Activated B cell treated with CpG ODN at 0.5 μM for 24 hours (primary cell): ENCODE measurements at regions not wholly inside any gene's neighbourhood (a gene's known extent, or its start where the extent isn't known, plus 50 kb on each side); places are given as distances from the start of the nearest gene placed in this dataset.

Source experiments
- ATAC-seq: fragments of 200-7000 bp; cut with Tn5 transposase; one replicate; pipeline ENCODE4 v1.10.0; 2021; ENCODE audit warnings: low read depth, mild to moderate bottlenecking, moderate library complexity
- CTCF ChIA-PET: fragments of 350-600 bp; sonication (Branson Sonifier 250); formaldehyde crosslinking; loops from one replicate; lab custom pipeline; 2021; ENCODE audit warnings: antibody characterized with exemption; lab: Charles Lee
- POLR2A ChIA-PET: fragments of 350-600 bp; sonication (Branson Sonifier 250); formaldehyde crosslinking; loops from one replicate; lab custom pipeline; 2021; ENCODE audit warnings: antibody characterized with exemption; lab: Charles Lee
- DNase-seq: peaks from one replicate; pipeline ENCODE4 v3.0.0; 2022
- H3K27ac Mint-ChIP-seq: one replicate; pipeline ENCODE4 v1.8.0; 2020; ENCODE audit warnings: mixed read lengths
- H3K27me3 Mint-ChIP-seq: one replicate; pipeline ENCODE4 v1.8.0; 2021; ENCODE audit warnings: mixed read lengths
- H3K36me3 Mint-ChIP-seq: one replicate; pipeline ENCODE4 v1.8.0; 2021; ENCODE audit warnings: low read depth, mixed read lengths
- H3K4me1 Mint-ChIP-seq: one replicate; pipeline ENCODE4 v1.8.0; 2021; ENCODE audit warnings: mixed read lengths
- H3K4me3 Mint-ChIP-seq: one replicate; pipeline ENCODE4 v1.8.0; 2020; ENCODE audit warnings: mild to moderate bottlenecking, mixed read lengths
- H3K9me3 Mint-ChIP-seq: one replicate; pipeline ENCODE4 v1.8.0; 2020; ENCODE audit warnings: mixed read lengths
- intact Hi-C: fragments of 100-400 bp; cut with micrococcal nuclease; formaldehyde crosslinking; loops from one replicate; pipeline ENCODE4 v1.15.1; 2024
- TF ChIP-seq, protein P1 (sequence below): fragments of 200-600 bp; IDR thresholded peaks from one replicate; pipeline ENCODE4 v1.8.0; 2022; ENCODE audit warnings: antibody characterized with exemption, mild to moderate bottlenecking

DNA sequence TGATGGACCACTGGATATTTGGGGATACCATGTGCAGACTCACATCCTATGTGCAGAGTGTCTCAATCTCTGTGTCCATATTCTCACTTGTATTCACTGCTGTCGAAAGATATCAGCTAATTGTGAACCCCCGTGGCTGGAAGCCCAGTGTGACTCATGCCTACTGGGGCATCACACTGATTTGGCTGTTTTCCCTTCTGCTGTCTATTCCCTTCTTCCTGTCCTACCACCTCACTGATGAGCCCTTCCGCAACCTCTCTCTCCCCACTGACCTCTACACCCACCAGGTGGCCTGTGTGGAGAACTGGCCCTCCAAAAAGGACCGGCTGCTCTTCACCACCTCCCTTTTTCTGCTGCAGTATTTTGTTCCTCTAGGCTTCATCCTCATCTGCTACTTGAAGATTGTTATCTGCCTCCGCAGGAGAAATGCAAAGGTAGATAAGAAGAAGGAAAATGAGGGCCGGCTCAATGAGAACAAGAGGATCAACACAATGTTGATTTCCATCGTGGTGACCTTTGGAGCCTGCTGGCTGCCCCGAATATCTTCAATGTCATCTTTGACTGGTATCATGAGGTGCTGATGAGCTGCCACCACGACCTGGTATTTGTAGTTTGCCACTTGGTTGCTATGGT is 54.5 kb upstream of the HNRNPA0 start:
- Mint-ChIP-seq H3K27me3 (peaks cover 3% of the 10 kb centered on the region), H3K36me3 (peaks cover 7% of the 10 kb centered on the region), H3K4me1 (peaks cover 16% of the 10 kb centered on the region), H3K9me3 (peaks cover 4% of the 10 kb centered on the region), H3K4me3 (no peak overlapping the region), H3K27ac (no peak overlapping the region)
- TF ChIP-seq, protein P1, sequence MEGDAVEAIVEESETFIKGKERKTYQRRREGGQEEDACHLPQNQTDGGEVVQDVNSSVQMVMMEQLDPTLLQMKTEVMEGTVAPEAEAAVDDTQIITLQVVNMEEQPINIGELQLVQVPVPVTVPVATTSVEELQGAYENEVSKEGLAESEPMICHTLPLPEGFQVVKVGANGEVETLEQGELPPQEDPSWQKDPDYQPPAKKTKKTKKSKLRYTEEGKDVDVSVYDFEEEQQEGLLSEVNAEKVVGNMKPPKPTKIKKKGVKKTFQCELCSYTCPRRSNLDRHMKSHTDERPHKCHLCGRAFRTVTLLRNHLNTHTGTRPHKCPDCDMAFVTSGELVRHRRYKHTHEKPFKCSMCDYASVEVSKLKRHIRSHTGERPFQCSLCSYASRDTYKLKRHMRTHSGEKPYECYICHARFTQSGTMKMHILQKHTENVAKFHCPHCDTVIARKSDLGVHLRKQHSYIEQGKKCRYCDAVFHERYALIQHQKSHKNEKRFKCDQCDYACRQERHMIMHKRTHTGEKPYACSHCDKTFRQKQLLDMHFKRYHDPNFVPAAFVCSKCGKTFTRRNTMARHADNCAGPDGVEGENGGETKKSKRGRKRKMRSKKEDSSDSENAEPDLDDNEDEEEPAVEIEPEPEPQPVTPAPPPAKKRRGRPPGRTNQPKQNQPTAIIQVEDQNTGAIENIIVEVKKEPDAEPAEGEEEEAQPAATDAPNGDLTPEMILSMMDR, result no peak
- DNase-seq (no peak), ATAC-seq (no peak)
- POLR2A ChIA-PET, result no interaction called here
- CTCF ChIA-PET, result no interaction called here
- intact Hi-C loops, result no loop called here

DNA sequence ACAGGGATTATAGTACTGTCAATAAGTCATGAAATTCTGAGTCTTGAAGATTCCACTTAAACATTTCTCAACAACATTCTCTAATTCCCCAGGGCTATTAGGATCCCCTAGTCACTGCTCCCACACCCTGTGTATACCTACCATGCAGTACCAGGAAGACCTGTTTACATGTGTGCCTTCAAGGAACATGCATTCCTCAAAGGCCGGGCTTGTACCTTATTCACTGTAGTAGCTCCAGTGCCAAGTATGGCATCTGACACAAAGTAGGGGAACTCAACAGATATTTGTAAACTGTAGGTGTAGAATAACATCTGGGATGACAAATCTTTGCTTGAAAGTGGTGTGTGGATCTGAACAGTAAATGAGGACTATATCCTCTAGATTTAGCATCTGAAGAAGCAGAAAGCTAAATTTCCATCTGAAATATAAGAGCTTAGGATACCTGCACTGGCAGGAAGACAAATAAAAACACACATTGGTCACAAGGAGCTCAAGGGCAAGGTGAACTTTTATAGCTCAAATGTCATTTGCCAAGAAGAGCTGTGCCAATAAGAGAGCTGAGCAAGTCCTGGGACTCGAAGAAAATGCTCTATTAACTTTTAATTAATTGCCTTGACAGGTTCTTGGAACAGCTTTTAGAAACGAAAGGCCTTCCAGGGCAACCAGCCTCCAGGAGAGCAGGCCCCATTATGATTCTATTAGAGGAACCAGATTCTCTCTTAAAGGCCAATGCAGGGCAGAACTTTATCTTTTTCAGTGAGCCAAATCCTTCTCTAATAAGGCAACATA is 52.3 kb upstream of the MYOT start:
- H3K27me3 Mint-ChIP-seq, result no peaks in the 10 kb centered on the region
- H3K36me3 Mint-ChIP-seq, result peaks cover 14% of the 10 kb centered on the region
- no peak for ATAC-seq
- POLR2A ChIA-PET, result interaction anchor here (0.5 to 1.3 kb wide), 2 partner anchors 60 to 74 kb away, joined by 3 to 4 read pairs; partner anchors contain the start of gene PKD2L2
- H3K9me3 Mint-ChIP-seq, result peaks cover 4% of the 10 kb centered on the region
- no peak for DNase-seq
- CTCF ChIA-PET, result interaction anchor here (1.0 to 1.2 kb wide), 2 partner anchors 36 to 254 kb away, joined by 3 read pairs; no protein-coding TSS in a partner anchor
- H3K4me3 Mint-ChIP-seq, result no peak overlapping the region
- H3K27ac Mint-ChIP-seq, result no peak overlapping the region
- no peaks in the 10 kb centered on the region for H3K4me1 Mint-ChIP-seq
- intact Hi-C loops, result no loop called here
- TF ChIP-seq, protein P1, result no peak
